NCI-H345 treated with DMSO at 0.1 percent for 48 hours (cell line): ENCODE measurements at regions not wholly inside any gene's neighbourhood (a gene's known extent, or its start where the extent isn't known, plus 50 kb on each side); places are given as distances from the start of the nearest gene placed in this dataset.

ENCODE experiments used
- DNase-seq: peaks from one replicate; lab custom pipeline; 2025; ENCODE audit not compliant: unreplicated experiment; lab: John Stamatoyannopoulos, UW

GRCh38 chr17:77391668-77392375 is 251.1 kb downstream of the SEC14L1 start:
- DNase-seq, result no peak

- no peak for DNase-seq
Observed at GRCh38 chr17:77392376-77393273, 251.9 kb downstream of the SEC14L1 start.

GRCh38 chr17:77393274-77393600 is 252.5 kb downstream of the SEC14L1 start:
- no peak for DNase-seq

- no peak for DNase-seq
Observed at GRCh38 chr17:77393867-77394539, 253.2 kb downstream of the SEC14L1 start.

- DNase-seq, result no peak
Observed at GRCh38 chr17:77394540-77395295, 253.9 kb downstream of the SEC14L1 start.

GRCh38 chr17:77395501-77396048 is 254.8 kb downstream of the SEC14L1 start:
- DNase-seq, result no peak

- DNase-seq, result no peak
Observed at GRCh38 chr17:77396610-77397009, 255.8 kb downstream of the SEC14L1 start.

GRCh38 chr17:77398274-77398673 is 257.5 kb downstream of the SEC14L1 start:
- no peak for DNase-seq

GRCh38 chr17:77399319-77399957 is 258.7 kb downstream of the SEC14L1 start:
- no peak for DNase-seq

- DNase-seq, result no peak
Observed at GRCh38 chr17:77400445-77400870, 259.7 kb downstream of the SEC14L1 start.

- DNase-seq, result no peak
Observed at GRCh38 chr17:77402159-77402731, 261.5 kb downstream of the SEC14L1 start.

GRCh38 chr17:77403854-77404253 is 263.1 kb downstream of the SEC14L1 start:
- no peak for DNase-seq

GRCh38 chr17:77404812-77405581 is 264.2 kb downstream of the SEC14L1 start:
- DNase-seq, result no peak

GRCh38 chr17:77405867-77406732 is 265.3 kb downstream of the SEC14L1 start:
- DNase-seq, result no peak

- no peak for DNase-seq
Observed at GRCh38 chr17:77407321-77408277, 266.8 kb downstream of the SEC14L1 start.

GRCh38 chr17:77408284-77408683 is 267.5 kb downstream of the SEC14L1 start:
- no peak for DNase-seq
